ENCODE measurements at regions not wholly inside any gene's neighbourhood (a gene's known extent, or its start where the extent isn't known, plus 50 kb on each side); places are given as distances from the start of the nearest gene placed in this dataset.

DNA sequence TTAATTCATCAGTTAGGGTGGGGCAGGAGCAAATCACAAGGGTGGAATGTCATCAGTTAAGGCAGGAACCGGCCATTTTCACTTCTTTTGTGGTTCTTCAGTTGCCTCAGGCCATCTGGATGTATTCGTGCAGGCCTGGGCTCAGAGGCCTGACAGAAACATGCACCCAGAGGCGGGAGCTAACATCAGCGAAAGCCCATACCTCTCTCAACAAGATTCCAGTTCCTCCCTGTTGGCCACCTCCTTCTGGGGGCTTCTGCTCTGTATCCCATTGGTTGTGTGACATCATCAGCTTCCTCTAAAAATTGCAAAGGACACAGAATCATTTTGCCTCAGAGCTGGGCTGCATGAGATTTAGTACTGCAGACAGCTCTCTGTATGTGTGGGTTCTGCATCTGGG, 134.3 kb downstream of the ZNF664 start:
- H3K9me1 ChIP-seq (ENCODE audit: control insufficient read depth, extremely low read depth, insufficient read depth, low read length) = no peaks in the 10 kb centered on the region
- dilution Hi-C loops (cut with MboI; ENCODE audit: extremely low pct_ligation_motif_present, low sequenced_read_pairs) = no loop called here
- FAIRE-seq = no peak
- H3K9ac ChIP-seq (ENCODE audit: control insufficient read depth, extremely low read depth, insufficient read depth, low read length) = no peak overlapping the region
- H4K20me1 ChIP-seq (ENCODE audit: control insufficient read depth, extremely low read depth, insufficient read depth, low read length) = no peaks in the 10 kb centered on the region
- H3K9me3 ChIP-seq (ENCODE audit: control insufficient read depth, low read depth, low read length) = no peaks in the 10 kb centered on the region
- no peak overlapping the region for H3K4me3 ChIP-seq (ENCODE audit: control insufficient read depth in 2 of 3, extremely low read depth in 1 of 3, insufficient read depth in 2 of 3, low read depth in 1 of 3, low read length in 3 of 3)
- H3K79me2 ChIP-seq (ENCODE audit: control insufficient read depth, insufficient read depth, low read length) = no peaks in the 10 kb centered on the region
- no peak overlapping the region for H3K4me2 ChIP-seq (ENCODE audit: control insufficient read depth, extremely low read depth, insufficient read depth, low read depth, low read length)
- peaks cover 5% of the 10 kb centered on the region for H3K4me1 ChIP-seq (ENCODE audit: control insufficient read depth, extremely low read depth, insufficient read depth, low read length)
- H3K27ac ChIP-seq (ENCODE audit: control insufficient read depth, insufficient read depth, low read length) = no peak overlapping the region
- no peak for DNase-seq (ENCODE audit: low read depth, low spot score)
- H3K36me3 ChIP-seq (ENCODE audit: control insufficient read depth in 2 of 2, extremely low read depth in 1 of 2, insufficient read depth in 2 of 2, low read length in 2 of 2) = no peaks in the 10 kb centered on the region
- TF ChIP-seq, protein P1, sequence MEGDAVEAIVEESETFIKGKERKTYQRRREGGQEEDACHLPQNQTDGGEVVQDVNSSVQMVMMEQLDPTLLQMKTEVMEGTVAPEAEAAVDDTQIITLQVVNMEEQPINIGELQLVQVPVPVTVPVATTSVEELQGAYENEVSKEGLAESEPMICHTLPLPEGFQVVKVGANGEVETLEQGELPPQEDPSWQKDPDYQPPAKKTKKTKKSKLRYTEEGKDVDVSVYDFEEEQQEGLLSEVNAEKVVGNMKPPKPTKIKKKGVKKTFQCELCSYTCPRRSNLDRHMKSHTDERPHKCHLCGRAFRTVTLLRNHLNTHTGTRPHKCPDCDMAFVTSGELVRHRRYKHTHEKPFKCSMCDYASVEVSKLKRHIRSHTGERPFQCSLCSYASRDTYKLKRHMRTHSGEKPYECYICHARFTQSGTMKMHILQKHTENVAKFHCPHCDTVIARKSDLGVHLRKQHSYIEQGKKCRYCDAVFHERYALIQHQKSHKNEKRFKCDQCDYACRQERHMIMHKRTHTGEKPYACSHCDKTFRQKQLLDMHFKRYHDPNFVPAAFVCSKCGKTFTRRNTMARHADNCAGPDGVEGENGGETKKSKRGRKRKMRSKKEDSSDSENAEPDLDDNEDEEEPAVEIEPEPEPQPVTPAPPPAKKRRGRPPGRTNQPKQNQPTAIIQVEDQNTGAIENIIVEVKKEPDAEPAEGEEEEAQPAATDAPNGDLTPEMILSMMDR (optimal IDR thresholded peaks at IDR 0.05 in 1 of 3, IDR thresholded peaks at IDR 0.05 in 1 of 3, conservative IDR thresholded peaks at IDR 0.05 in 1 of 3; ENCODE audit: extremely low read depth in 1 of 3, insufficient read depth in 2 of 3, low read length in 3 of 3) = no peak
- no peak for TF ChIP-seq EZH2 (IDR thresholded peaks at IDR 0.05; ENCODE audit: low read length)
- H3K27me3 ChIP-seq (ENCODE audit: control insufficient read depth, extremely low read depth, insufficient read depth, low read length) = no peaks in the 10 kb centered on the region
- H2AFZ ChIP-seq (ENCODE audit: control insufficient read depth, low read length) = no peak overlapping the region

DNA sequence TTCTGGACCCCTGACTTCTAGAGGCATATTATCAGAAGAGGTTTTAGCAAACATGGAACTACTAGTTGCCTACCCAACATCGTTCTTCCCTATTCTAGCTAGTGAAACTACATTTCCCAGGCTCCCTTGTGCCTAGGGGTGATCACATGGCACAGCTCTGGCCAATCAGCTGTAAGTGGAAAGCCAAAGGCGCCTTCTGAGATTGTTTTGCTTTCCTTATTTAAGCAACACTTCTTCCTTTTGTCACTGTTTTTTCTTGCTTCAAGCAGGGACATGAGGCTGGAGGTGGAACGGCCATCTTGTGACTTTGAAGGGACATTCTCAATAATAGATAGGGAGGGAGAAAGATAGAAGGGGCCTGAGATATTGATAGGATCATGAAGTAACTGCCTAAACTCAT, 136.7 kb downstream of the ZNF664 start:
- Histone ChIP-seq H3K9me1 (ENCODE audit: control insufficient read depth, extremely low read depth, insufficient read depth, low read length) (no peaks in the 10 kb centered on the region), H3K79me2 (ENCODE audit: control insufficient read depth, insufficient read depth, low read length) (no peaks in the 10 kb centered on the region), H4K20me1 (ENCODE audit: control insufficient read depth, extremely low read depth, insufficient read depth, low read length) (no peaks in the 10 kb centered on the region), H3K27ac (ENCODE audit: control insufficient read depth, insufficient read depth, low read length) (no peak overlapping the region), H3K36me3 (ENCODE audit: control insufficient read depth in 2 of 2, extremely low read depth in 1 of 2, insufficient read depth in 2 of 2, low read length in 2 of 2) (no peaks in the 10 kb centered on the region), H3K4me3 (ENCODE audit: control insufficient read depth in 2 of 3, extremely low read depth in 1 of 3, insufficient read depth in 2 of 3, low read depth in 1 of 3, low read length in 3 of 3) (no peak overlapping the region), H2AFZ (ENCODE audit: control insufficient read depth, low read length) (no peak overlapping the region), H3K27me3 (ENCODE audit: control insufficient read depth, extremely low read depth, insufficient read depth, low read length) (no peaks in the 10 kb centered on the region), H3K9me3 (ENCODE audit: control insufficient read depth, low read depth, low read length) (no peaks in the 10 kb centered on the region), H3K4me1 (ENCODE audit: control insufficient read depth, extremely low read depth, insufficient read depth, low read length) (peaks cover 5% of the 10 kb centered on the region), H3K4me2 (ENCODE audit: control insufficient read depth, extremely low read depth, insufficient read depth, low read depth, low read length) (no peak overlapping the region), H3K9ac (ENCODE audit: control insufficient read depth, extremely low read depth, insufficient read depth, low read length) (no peak overlapping the region)
- no peak for TF ChIP-seq EZH2 (IDR thresholded peaks at IDR 0.05; ENCODE audit: low read length)
- TF ChIP-seq, protein P1 (optimal IDR thresholded peaks at IDR 0.05 in 1 of 3, IDR thresholded peaks at IDR 0.05 in 1 of 3, conservative IDR thresholded peaks at IDR 0.05 in 1 of 3; ENCODE audit: extremely low read depth in 1 of 3, insufficient read depth in 2 of 3, low read length in 3 of 3) = no peak
- no peak for FAIRE-seq
- no peak for DNase-seq (ENCODE audit: low read depth, low spot score)
- dilution Hi-C loops (cut with MboI; ENCODE audit: extremely low pct_ligation_motif_present, low sequenced_read_pairs) = no loop called here

All from keratinocyte (primary cell).